Activated CD8-positive, alpha-beta T cell treated with anti-CD3 and anti-CD28 coated beads for 36 hours (primary cell): ENCODE measurements at regions not wholly inside any gene's neighbourhood (a gene's known extent, or its start where the extent isn't known, plus 50 kb on each side); places are given as distances from the start of the nearest gene placed in this dataset.

Source experiments
- ATAC-seq: fragments of 200-7000 bp; cut with Tn5 transposase; one replicate; pipeline ENCODE4 v1.10.0; 2021; ENCODE audit warnings: mild to moderate bottlenecking, moderate library complexity
- CTCF ChIA-PET: fragments of 350-600 bp; sonication (Branson Sonifier 250); formaldehyde crosslinking; loops from one replicate; lab custom pipeline; 2021; ENCODE audit warnings: antibody characterized with exemption; lab: Charles Lee
- POLR2A ChIA-PET: fragments of 350-600 bp; sonication (Branson Sonifier 250); formaldehyde crosslinking; loops from one replicate; lab custom pipeline; 2021; ENCODE audit warnings: antibody characterized with exemption; lab: Charles Lee
- DNase-seq: peaks from one replicate; pipeline ENCODE4 v3.0.0-alpha.2; 2020
- H3K27ac Mint-ChIP-seq: one replicate; pipeline ENCODE4 v1.8.0; 2021; ENCODE audit warnings: mild to moderate bottlenecking, mixed read lengths
- H3K27me3 Mint-ChIP-seq: one replicate; pipeline ENCODE4 v1.8.0; 2021; ENCODE audit warnings: mixed read lengths
- H3K36me3 Mint-ChIP-seq: one replicate; pipeline ENCODE4 v1.8.0; 2021; ENCODE audit warnings: low read depth, mixed read lengths
- H3K4me1 Mint-ChIP-seq: one replicate; pipeline ENCODE4 v1.8.0; 2021; ENCODE audit warnings: low read depth, mixed read lengths
- H3K4me3 Mint-ChIP-seq: one replicate; pipeline ENCODE4 v1.8.0; 2021; ENCODE audit warnings: mild to moderate bottlenecking, moderate library complexity, mixed read lengths
- H3K9me3 Mint-ChIP-seq: one replicate; pipeline ENCODE4 v1.8.0; 2021; ENCODE audit warnings: mixed read lengths
- CTCF ChIP-seq: fragments of 200-600 bp; IDR thresholded peaks from one replicate; pipeline ENCODE4 v1.8.0; 2022; ENCODE audit warnings: antibody characterized with exemption, mild to moderate bottlenecking
- intact Hi-C: fragments of 100-400 bp; cut with micrococcal nuclease; formaldehyde crosslinking; loops from one replicate; pipeline ENCODE4 v1.10.0; 2022

GRCh38 chr5:8034852-8035251 lies 165.9 kb downstream of the MTRR start:
- CTCF ChIA-PET: no interaction called here
- H3K9me3 Mint-ChIP-seq: peaks cover 1% of the 10 kb centered on the region
- POLR2A ChIA-PET: no interaction called here

GRCh38 chr5:8048920-8049319 lies 180.0 kb downstream of the MTRR start:
- H3K4me3 Mint-ChIP-seq: no peak overlapping the region
- DNase-seq: no peak
- no peaks in the 10 kb centered on the region for H3K36me3 Mint-ChIP-seq
- CTCF ChIA-PET: no interaction called here
- no peaks in the 10 kb centered on the region for H3K27me3 Mint-ChIP-seq
- no peaks in the 10 kb centered on the region for H3K9me3 Mint-ChIP-seq
- TF ChIP-seq CTCF: no peak
- no peak for ATAC-seq
- intact Hi-C loops: no loop called here
- POLR2A ChIA-PET: no interaction called here
- no peak overlapping the region for H3K27ac Mint-ChIP-seq
- H3K4me1 Mint-ChIP-seq: no peaks in the 10 kb centered on the region

More at GRCh38 chr5:8034852-8035251, 165.9 kb downstream of the MTRR start:
- Mint-ChIP-seq H3K36me3 (no peaks in the 10 kb centered on the region), H3K4me3 (no peak overlapping the region), H3K27ac (no peak overlapping the region), H3K4me1 (no peaks in the 10 kb centered on the region), H3K27me3 (no peaks in the 10 kb centered on the region)
- TF ChIP-seq CTCF: no peak
- ATAC-seq: no peak
- intact Hi-C loops: no loop called here
- DNase-seq: no peak

GRCh38 chr5:8050616-8051175 lies 181.7 kb downstream of the MTRR start:
- no peak for TF ChIP-seq CTCF
- DNase-seq: no peak
- no peak for ATAC-seq
- CTCF ChIA-PET: no interaction called here
- intact Hi-C loops: no loop called here
- POLR2A ChIA-PET: no interaction called here
- Mint-ChIP-seq H3K27ac (no peak overlapping the region), H3K27me3 (no peaks in the 10 kb centered on the region), H3K36me3 (no peaks in the 10 kb centered on the region), H3K4me3 (no peak overlapping the region), H3K4me1 (no peaks in the 10 kb centered on the region), H3K9me3 (no peaks in the 10 kb centered on the region)

- ATAC-seq (no peak), DNase-seq (no peak)
- ChIA-PET CTCF (no interaction called here), POLR2A (no interaction called here)
- Mint-ChIP-seq H3K27me3 (peaks cover 2% of the 10 kb centered on the region), H3K27ac (no peak overlapping the region), H3K36me3 (no peaks in the 10 kb centered on the region), H3K4me3 (no peak overlapping the region), H3K9me3 (no peaks in the 10 kb centered on the region), H3K4me1 (no peaks in the 10 kb centered on the region)
- intact Hi-C loops: no loop called here
- no peak for TF ChIP-seq CTCF
These were observed 184.3 kb downstream of the MTRR start for GRCh38 chr5:8053270-8053669.

GRCh38 chr5:8057769-8058168 lies 188.8 kb downstream of the MTRR start:
- Mint-ChIP-seq H3K27me3 (peaks cover 2% of the 10 kb centered on the region), H3K4me3 (no peak overlapping the region), H3K4me1 (no peaks in the 10 kb centered on the region), H3K27ac (no peak overlapping the region), H3K36me3 (no peaks in the 10 kb centered on the region), H3K9me3 (no peaks in the 10 kb centered on the region)
- intact Hi-C loops: no loop called here
- ChIA-PET CTCF (no interaction called here), POLR2A (no interaction called here)
- no peak for ATAC-seq
- DNase-seq: no peak
- no peak for TF ChIP-seq CTCF
